ENCODE measurements at regions not wholly inside any gene's neighbourhood (a gene's known extent, or its start where the extent isn't known, plus 50 kb on each side); places are given as distances from the start of the nearest gene placed in this dataset.

DNA sequence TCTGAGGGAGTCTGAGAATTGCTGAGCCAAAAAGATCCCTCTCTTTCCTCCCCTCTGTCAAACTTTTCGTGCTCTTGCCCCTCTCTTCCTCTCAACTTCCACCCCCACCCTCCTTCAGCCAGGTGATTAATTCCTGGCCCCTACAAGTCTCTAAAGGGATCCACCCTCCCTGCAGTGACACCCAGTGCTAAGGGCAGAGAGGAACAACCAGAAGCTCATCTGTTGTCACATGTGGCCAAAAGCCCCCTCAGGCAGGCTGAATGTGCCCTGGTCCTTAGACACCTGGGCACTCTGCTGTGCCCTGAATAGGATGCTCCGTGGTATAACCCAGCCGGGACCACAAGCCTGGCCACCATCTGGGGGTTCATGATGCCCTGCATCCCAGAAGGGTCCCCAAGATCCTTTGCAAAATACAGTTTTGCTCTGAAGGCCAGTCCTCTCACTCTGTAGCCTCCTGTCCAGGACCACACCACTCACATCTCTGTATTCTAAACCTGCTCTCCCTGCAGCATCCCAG, 234.4 kb downstream of the BCL11A start:
- DNase-seq: no peak

DNA sequence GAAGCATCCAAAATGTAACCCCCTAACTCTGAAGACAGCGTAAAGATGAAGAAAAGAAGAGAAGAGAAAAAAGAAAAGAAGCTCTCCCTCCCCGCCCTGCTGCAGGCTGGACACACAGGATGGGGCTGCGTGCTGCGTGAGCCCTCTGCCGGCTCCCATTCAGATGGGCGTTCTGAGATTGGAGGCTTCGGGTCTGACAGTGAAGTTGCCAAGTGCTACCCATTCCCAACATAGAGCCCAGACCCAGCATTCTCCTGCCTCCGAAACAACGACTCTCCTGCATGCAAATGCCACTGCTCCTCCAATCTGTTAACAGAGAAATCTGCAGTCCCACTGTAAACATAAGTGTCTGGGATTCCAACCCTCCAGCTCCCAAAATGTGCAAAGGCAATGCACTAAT, 234.9 kb downstream of the BCL11A start:
- no peak for DNase-seq

DNA sequence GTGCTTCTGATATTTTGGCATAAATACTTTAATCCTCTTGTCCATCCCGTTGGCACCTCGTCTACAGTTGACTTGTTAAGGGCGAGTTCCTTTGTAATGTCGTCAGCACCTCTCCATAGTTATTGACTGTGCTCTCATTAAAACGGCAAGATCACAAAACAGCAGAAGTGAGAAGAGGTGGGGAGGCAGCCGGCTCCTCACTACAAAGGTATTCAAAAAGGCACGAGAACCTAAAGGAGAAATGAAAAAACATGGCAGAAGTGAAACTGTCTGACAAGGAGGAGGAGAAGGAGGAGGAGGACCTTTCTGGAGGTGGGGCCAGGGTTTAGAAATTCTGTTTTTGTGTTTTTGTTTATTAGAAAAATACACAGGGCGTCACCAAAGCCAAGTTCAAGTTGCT, 235.6 kb downstream of the BCL11A start:
- no peak for DNase-seq

DNA sequence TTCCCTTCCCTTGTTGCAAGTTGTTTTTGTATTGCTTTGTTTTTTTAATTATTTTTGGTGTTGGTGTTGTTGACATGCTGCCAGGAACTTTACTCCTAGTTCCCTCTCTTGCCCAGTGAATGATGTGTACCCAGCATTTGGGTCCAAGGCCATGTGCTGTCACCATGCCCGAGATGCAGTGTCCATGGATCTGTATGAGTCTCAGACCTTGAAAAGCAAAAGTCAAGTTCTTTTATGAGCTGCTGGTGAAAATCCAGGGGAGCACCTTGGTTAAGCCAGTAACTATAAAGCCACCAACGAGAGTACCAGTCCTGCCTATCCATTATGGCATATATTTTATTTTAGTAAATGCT, 236.4 kb downstream of the BCL11A start:
- DNase-seq: no peak

DNA sequence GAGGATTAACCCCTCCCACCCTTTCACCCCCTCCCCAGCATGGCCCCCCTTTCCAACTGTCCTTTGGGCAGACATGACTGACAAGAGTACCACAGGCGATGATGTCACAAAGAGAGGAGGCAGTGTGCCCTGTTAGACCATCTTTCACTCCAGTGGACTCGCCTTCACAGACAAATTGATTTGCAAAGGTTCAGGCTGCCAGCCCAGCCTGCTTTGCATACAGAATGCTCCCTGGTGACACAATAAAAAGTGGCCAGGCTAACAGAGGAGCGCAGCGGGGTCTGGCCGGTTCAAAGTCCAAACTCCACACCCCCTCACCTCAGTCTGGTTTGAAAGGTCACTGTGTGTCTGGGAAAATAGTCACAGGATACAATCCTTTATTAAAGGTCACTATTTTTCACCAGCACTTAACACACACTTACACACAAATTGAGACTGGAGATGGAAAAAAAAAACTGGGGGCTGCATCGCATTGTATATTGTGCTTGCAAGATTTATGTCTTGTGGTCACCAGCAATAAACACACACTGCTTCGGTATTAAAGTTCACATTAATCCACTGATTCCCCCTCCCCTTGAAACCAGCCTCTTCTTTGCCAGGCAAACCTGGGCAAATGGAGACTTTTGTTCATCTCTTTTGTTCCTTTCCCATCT, 236.9 kb downstream of the BCL11A start:
- DNase-seq: no peak

DNA sequence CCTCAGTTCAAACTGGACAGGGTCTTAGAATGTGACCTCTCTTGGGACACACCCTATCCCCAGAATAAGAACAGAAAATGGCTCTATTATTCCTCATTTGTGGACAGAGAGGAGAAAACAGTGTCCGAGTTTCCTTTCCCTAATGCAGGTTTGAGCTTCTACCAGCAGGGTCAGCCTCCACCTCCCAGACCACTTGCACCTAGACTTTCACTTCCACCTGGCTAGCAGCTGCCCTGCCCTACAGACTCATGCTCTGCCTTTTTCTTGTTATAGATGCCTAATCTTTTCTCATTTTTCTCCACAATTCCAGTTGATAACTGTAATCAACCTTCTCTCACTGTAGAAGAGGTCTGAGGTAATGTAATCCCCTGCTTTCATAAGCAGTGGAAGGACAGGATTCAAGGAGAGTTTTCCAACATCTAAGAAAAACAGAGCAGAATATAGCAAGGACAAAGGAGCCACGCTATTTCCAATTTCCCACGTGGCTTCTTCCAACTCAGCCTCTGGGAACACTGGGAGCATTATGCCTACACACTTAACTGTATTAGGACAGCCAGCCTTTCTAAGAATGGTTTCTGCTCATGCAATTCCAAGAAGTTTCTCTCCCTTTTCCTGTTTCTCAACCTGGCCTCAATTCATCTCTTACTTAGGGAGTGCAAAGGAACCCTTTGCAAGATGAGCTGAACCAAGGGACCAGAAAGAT, 239.8 kb downstream of the BCL11A start:
- no peak for DNase-seq

DNA sequence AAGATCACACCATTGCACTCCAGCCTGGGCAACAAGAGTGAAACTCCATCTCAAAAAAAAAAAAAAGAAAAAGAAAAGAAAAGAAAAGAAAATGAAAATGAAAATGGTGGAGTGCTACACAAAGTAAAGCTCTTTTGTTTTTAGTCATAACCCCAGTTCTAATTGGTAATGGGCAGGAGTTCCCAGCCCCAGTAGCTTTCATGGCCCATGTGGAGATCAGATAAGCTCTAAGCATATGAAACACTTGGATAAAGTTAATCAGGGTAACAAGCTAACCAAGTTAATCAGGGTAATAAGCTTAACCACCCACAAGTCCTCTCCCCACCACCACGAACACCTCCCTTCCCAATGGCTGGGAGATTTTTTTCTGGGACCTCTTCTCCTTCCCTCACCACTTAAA, 240.8 kb downstream of the BCL11A start:
- DNase-seq: no peak

DNA sequence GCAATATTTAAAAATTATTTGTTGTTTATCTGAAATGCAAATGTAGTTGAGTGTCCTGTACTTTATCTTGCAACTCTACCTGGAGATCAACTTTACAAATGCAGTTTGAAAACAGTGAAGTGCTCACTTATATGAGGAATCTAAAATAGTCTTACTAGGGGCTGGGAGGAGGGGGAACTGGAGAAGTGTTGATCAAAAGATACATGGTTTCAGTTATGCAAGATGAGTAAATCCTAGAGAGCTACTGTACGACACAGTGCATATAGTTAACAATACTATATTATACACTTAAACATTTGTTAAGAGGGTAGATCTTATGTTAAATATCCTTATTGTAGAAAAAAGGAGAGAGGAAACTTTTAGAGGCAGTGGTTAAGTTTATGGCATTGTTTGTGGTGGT, 241.9 kb downstream of the BCL11A start:
- DNase-seq: no peak

DNA sequence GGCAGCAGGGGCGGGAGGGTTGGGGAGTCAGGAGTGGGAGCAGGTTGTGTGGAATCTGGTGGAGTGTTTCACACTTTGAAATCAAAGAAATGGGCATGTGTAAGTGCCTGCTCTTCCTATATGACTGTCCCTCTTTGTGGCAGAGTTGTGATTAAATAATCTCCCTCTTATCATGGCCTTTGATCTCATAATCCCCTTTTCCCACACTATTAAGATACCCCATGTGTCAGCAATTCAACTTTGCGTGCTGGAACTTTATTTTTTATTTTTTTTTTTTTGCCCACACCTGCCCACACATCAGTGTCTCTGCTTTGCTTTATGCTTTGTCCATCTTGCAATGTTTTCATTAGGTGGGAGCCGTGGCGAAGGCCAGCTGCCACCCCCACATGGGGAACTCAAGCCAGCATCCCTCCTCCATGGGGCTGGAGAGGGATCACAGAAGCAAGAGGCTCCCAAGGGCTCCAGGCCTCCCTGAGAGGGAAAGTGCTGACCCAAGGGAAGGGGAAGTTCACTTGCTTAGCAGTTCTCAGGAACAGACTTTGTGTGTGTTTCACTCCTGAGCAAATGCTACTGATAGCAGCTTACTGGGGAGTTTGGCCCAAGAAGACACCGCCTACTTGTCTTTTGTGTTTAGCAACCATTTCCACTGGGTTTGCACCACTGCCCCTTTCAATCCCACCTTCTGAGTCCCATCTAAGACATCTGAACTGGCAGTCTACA, 243.4 kb downstream of the BCL11A start:
- DNase-seq: no peak

DNA sequence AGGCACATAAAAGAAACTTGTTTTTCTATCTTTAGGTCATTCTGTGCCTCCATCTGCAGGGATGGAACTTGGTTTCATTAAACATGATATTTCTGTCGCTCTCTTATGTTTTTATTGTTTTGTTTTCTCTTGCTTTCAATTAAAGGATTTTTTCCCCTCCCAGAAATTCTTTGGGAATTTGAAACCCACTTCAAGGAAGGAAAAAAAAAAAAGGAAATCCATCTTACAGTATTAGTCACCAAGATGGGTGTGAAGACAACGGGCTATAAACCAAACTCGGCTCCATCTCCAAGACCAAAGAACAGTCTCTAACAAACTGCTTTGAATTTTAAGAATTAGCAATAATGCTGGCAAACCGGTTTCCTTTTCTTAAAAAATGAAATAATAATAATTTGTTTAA, 244.1 kb downstream of the BCL11A start:
- no peak for DNase-seq

DNA sequence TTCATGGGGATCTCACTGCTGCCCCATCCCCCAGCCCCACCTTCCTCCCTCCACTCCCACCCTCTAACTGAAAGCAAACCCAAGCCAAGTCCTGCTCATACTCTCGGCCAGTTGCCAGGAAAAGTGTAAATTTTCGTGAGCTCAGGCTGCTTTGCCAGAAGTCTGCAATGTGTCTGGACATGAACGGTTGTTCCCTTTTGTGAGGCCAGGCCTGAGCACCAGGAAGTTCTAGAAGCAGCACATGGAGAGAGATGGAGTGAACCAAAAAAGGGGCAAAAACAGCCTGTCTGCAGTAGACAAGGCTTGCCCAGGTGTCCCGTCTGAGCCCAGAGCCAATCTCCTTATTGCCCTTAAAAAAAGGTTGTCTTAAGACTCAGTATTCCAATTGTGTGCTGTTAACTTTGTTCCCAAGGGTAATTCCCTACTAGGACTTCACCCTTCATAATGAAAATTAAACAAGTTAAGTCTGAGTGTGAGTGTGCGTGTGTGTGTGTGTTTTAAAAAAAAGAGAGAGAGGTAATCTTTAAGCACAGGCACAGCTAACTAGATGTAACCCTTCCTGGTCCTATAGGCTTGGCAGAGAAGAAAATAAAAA, 247.1 kb downstream of the BCL11A start:
- DNase-seq: no peak

DNA sequence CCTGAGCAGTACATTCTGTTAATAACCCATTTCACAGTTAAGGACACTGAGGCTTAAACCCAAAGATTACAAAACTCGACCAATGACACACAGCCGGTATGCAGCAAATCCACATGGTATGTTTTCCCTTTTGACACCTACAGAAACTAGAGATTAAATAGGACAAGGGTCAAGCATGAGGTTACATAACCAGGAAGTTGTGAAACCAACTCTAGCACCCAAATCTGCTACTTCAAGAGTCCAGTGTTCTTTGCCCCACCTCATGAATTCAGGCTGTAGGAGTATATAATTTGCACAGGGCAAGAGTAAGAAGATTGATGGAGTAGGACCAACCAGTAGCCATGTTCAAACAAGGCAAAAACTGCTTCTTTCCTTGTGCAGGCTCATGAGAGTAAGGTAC, 249.8 kb downstream of the BCL11A start:
- DNase-seq: no peak

DNA sequence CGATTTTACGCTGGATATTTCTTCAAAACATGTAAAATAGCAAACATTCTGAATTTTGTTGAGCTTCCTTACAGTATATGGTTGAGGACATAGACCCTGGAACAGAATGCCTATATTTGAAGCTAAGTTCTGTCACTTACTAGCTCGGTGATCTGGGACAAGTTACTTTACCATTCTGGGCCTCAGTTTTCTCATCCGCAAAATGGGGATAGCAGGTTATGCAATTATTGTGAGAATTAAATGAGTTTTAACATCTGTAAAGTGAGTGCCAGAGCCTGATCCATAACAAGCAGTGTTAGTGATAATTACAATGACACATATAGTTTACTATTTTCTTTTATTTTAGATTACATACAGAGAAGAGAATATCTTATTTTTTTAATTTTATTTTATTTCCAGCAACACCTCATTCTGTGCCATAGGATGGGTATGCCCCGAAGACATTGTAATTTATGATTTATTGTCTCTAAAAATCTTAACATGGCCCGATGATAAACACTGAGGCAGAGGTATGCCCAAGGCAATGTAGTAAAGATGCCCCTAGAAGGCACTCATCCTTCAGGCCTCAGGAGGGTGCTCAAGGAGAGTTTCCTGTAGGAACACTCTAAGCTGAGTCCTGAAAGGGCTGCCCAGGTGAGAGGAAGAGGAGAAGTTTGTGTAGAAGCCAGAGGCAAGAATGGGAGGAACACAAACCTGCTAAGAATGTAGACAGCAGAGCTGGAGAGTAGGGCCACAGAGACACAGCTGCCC, 250.9 kb downstream of the BCL11A start:
- DNase-seq: no peak

DNA sequence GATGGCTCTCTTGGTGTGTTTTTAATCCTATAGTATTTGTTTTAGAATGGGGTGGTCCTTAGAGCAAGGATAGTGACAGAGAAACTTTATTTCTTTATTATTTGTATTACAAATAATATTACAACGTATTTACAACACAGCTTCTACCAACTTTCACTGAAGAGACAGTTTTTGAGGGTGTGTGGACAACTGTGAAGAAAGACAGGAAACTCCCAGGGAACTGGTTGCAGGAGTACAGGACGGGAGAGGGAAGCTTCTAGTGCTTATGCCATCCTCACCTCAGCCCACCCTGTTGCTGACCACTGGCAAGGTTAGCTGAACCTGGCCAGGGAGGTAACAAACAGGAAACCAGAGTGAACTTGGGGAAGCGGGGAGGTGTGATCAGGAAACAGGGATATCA, 251.7 kb downstream of the BCL11A start:
- DNase-seq: no peak

DNA sequence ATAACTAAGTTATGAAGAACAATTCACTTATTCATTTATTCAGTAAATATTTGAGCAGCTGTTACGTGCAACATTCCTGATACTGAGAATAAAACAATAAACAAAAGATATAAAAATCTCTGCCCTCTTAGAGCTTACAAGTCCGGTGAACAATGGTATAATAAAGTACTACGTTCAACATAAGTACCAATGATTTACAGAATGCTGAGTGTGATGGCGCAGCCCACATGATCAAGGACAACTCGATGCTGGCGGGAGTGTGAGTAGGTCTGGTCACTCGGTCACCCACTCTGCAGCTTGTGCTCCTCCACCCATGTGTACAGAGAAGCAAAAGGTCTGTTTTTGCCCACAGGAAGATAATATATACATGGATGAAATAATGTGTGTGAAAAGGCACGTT, 254.3 kb downstream of the BCL11A start:
- no peak for DNase-seq

DNA sequence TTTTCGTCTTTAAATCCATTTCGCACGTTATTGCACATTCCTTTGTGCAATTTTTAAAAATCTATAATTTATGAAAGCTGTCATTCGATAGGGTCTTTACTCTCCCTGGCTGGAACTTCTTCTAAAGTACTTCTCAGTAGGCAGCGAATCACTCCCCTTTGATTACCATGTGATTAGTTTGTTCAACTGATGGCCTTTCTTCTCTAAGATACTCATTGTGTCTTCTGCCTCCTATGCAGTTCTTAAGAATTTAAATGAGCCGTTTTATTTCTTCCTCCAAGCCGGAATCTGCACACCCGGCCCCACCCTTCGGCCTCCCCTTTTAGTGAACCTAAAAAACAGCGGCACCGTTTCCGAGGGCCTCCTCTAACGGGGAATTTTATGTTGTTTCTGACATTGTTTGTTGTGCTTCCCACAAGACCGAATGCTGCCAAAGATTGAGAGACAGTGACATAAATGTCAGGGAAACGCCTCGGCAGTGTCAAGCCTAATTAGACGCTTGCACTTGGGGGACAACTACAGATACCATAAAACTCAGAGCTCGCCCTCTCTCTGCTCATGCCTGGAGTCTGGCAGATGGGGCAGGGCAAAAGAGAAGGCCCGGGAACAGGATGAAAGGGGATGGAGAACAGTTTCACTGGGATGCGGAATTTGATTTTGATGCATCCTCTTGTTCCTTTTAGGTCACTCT, 255.3 kb downstream of the BCL11A start:
- no peak for DNase-seq

DNA sequence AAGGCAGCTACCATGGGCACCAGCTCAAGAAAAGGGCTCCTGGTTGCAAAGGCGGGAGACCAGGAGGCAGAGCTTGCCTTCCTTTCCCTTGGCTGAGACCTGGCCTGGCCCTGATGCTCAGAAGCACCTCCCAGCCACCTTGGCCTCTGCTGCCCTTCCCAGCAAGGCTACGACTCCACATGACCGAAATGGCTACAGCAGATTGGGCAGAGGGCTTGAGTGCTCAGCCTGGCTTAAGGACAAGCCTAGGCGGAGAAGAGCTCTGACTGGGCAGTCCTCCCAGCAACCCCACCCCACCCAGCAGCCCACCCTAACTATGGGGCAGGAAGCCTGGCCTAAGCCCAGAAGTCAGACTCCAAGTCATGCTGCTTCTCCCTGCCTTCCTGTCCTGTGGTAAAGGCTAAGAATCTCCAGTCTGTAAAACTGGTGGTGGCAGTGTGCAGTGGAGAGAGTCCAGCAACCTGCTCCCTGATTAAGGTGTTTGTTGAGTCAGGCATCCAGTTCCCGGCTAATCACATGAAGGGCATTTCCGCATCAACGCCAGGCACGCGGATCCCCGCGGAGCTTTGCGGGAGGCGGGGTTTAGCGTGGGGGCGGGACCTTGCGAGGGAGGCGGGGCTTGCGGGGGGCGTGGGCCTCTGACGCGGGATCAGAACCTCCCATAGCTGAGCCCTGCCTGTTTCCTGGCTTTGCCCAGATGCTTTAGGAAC, 256.0 kb downstream of the BCL11A start:
- DNase-seq: no peak

DNA sequence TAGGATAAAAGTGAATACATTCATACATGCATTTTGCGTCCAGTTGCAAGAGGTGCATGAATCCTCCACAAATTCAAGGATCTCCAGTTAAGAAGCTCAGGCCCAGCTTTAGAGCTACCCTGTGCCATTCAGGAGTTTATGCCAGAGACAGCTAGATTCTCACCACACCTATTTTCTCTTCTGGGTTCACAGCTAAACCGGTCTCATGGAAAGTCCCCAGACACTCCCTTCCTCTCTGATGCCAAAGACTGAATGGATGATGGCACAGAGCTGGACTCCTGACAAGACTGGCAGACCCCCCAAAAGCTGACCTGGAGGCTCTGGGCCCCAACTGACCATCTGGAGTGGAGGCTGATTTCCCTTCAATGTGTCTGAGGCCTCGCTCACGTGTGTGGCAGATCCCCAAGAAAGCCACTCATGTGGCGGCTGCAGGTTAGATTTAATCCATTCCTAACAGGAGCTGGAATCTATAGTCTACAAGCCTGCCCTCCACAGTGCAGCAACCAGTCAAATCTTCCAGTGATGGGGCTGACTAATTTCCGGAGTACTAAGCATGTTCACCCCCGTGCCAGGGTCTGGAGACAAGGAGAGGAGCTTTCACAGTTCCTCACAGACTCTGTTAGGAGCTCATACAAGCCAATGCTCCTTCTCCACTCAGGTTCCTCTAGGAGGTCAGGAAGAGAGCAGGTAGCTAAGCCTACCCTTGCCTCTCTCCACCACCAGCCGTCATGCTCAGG, 257.1 kb downstream of the BCL11A start:
- no peak for DNase-seq

DNA sequence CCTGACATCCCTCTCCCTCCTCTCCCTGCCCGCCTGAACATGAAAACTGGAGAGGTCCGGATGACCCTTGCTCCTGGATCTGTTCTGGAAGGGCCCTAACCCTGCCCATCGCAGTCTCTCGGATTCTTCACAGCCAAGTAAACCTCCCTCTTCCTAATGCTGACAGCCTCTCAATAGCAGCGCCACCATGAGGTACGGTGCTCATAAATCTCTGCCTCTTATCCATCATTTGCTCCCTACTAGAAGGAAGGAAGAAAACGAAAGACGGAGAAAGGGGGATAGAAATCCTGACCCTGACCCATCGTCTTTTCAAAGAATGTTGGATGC, 257.9 kb downstream of the BCL11A start:
- DNase-seq: no peak

DNA sequence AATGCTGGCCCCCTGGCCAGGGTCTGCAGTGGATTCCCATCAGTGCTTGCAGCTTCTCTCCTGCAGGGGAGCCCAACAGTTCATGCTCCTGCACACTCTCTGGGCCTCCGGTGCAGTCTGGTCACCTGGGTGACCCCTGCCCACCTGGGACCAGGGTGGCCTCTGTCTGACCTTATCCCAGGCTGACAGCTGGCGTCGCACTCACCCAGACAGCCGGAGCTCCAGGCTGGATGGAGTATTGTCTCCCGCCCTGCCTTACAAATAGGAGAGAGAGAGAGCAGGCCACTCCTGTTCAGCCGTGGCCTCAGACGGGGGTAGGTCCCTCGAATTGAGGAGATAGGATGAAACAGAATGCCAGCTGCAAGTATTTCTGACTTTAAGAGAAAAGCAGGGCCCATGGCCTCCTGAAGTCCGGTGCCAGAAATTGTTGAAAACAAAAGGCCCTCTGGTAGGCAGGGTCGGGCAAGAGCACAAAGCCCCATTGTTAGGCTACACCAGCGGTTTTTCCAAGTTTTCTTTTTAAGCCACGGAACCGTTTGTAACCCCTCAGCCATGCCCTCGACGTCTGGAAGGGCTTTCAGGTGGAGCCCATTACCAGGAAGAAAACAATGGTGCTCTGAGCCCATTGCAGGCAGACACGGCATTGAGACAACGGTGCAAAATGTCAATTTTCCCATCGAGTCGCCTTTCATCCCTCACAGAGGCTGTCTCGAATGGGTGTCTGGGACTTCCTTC, 258.4 kb downstream of the BCL11A start:
- no peak for DNase-seq

All from 8988T (cell line).